SK-N-DZ (cell line): ENCODE measurements at regions not wholly inside any gene's neighbourhood (a gene's known extent, or its start where the extent isn't known, plus 50 kb on each side); places are given as distances from the start of the nearest gene placed in this dataset.
"Not testable (repeated sequence)": the region's sequence is repeated elsewhere in the genome, so short reads cannot be mapped to it uniquely, and the experiment has no call there.

Experiments
- DNase-seq: peaks from one replicate; pipeline ENCODE4 v3.0.0-alpha.2; 2015; ENCODE audit warnings: low spot score

DNA sequence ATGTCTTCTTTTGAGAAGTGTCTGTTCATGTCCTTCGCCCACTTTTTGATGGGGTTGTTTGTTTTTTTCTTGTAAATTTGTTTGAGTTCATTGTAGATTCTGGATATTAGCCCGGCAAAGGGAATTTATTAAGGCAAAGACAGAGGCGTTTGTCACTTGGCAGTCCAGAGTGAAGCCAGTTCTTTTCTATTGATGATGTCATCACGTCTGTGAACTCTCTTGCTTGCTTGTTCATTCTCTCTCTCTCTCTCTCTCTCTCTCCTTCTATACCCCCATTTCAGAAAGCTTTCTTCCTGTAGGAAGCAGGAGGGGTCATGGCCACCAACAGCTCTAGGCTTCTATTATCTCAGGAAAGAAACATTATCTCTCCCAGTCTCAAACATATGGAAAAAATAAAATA, 291.3 kb downstream of the OMA1 start:
- DNase-seq = no peak

- peak; percentile 35 for DNase-seq
Measured at GRCh38 chr1:58251430-58252073, 295.0 kb downstream of the OMA1 start.

GRCh38 chr1:58250587-58250948, 296.0 kb downstream of the OMA1 start:
- no peak for DNase-seq

DNA sequence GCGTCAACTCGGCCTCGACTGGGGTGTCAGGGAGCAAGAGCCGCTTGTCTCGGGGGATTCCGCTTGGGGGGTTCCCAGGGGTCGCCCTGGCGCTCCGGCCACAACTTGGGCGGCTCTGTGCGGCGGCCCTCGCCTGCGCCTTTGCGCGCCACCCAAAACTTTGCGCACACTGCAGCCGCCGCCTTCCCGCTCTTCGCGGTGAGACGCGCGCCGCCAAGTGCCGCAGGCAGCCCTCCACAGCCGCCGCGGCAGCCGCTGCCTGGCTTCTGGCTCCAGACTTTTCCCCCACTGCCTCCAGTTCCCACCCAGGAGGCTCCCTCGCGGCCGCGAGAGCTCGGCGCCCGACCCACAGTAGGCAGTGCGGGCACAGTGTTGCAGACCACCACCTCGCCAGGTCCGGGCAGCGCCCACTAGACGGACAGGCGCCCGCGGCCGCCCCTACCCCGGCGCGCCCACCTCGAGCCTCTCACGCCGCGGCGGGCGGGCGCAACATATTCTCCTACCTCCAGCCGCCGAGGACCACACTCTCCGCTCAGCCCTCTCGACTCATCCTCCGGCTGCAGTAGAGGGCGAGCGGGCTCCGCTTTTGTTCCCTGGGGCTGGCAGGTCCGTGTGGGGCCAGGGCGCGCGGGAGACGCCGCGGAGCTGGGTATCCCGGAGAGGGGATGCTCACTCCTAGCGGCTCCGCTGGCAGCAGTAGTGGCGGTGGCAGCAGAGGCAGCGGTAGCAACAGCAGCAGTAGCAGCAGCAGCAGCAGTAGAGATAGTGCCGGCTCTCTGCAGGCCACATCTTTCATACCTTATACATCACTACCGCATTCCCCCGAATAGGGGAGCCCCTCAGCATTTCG, 296.6 kb downstream of the OMA1 start:
- DNase-seq = peak; percentile 84

GRCh38 chr1:58249388-58249736, 297.2 kb downstream of the OMA1 start:
- no peak for DNase-seq

- no peak for DNase-seq
Measured at GRCh38 chr1:58248791-58249190, 297.7 kb downstream of the OMA1 start.

DNA sequence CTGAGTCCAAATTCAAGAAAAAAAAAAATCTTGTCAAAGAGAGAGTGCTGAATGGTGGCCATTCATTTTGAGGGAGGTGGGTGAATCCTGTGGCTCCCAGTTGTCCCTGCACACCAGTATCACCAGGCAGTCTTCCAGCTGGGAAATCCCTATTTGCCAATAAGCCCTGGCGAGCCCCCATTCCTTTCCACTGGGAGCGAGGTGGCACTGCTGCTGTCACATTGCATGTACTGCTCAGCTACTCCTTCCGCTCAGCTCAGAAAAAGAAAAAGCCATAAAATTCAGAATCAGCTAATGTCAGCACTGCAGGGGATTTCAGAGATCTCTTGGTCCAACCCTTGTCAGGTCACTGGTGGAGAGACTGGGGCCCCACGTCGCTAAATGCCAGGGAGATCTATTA, 298.5 kb downstream of the OMA1 start:
- DNase-seq = no peak

DNA sequence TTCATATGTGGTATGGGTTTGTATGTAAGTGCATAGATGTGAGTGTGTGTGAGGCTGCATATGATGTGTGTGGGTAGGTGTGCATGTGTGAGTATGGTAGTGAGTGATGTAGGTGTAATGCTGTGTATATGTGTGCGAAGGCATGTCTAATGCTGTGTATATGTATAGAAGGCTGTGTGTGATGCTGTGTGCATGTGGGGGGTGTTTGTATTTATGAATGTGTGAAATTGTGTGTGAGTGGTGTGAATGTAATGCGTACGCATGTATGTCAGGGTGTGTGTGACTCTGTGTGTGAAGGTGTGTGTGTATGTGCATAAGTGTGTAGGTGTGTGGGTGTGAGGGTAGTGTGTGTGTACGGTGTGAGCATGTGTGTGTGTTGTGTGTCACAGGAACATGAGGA, 300.0 kb downstream of the OMA1 start:
- DNase-seq = no peak

DNA sequence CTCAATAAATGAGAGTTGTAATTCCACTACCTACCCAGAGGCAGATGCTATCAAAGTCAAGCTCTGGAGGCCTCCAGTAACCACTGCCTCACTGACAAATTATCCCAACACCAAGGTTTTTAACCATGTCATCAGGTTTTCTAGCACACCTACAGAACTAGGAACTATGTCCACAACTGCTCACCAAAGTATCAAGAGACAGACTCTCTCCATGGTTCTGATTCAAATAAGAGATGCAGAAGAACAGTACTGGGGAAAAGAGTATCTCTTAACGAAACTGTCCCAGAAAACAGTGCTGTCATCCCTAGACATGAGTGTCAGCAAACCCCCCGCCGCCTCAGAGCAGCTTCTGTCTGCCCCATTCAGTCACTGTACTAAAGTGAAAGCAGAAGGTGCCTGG, 301.7 kb downstream of the OMA1 start:
- DNase-seq = no peak

- no peak for DNase-seq
Measured at GRCh38 chr1:58238846-58239245, 307.7 kb downstream of the OMA1 start.

DNA sequence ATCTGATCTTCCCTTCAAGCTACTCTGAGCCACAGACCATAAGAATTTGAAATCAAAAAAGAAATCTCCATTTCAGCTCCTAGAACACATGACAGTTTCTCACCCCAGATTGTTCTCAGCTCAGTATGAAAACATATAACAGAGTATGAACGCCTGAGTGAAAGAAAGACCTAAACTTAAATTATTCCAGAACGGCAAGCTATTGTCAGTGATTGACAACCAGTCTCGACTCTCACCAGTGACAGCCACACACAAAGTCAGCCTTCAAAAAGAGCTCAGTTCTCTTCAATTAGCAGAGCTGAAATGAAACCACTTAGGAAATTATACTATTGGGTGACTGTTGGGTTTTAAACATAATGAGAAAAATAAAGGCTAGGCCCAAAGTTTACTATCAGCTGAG, 312.8 kb downstream of the OMA1 start:
- DNase-seq = no peak

- DNase-seq = no peak
Measured at GRCh38 chr1:58231204-58231603, 315.3 kb downstream of the OMA1 start.

GRCh38 chr1:58227604-58228003, 318.9 kb downstream of the OMA1 start:
- no peak for DNase-seq

GRCh38 chr1:58223522-58223921, 323.0 kb downstream of the OMA1 start:
- DNase-seq = no peak

- DNase-seq = no peak
Measured at GRCh38 chr1:58220836-58221472, 325.6 kb downstream of the OMA1 start.

DNA sequence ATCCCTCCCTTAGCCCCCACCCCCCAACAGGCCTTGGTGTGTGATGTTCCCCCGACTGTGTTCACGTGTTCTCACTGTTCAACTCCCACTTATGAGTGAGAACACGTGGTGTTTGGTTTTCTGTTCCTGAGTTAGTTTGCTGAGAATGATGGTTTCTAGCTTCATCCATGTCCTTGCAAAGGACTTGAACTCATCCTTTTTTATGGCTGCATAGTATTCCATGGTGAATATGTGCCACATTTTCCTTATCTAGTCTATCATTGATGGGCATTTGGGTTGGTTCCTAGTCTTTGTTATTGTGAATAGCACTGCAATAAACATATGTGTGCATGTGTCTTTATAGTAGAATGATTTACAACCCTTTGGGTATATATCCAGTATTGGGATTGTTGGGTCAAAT, 330.4 kb downstream of the OMA1 start:
- DNase-seq = not testable (repeated sequence)

- no peak for DNase-seq
Measured at GRCh38 chr1:58214674-58215073, 331.9 kb downstream of the OMA1 start.

DNA sequence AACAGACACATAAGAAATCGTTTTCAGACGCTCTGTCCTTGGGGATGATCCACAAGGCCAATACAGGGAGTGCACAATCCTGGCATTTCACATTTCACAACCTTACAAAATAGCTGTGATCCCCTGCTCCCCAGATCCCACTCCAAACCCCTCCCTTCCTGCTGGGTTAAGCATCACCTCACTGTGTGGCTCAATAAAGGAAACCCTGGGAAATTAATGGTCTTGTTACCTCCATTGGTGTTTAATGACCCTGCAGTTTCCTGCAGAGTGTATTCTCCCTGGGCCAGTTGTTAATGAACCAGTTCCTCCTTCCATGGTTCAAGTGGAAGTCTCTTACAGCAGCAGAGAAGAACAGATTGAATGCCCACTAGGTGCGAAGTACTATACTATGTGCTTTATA, 334.7 kb downstream of the OMA1 start:
- DNase-seq = no peak

- DNase-seq = no peak
Measured at GRCh38 chr1:58209575-58209974, 337.0 kb downstream of the OMA1 start.

- DNase-seq = no peak
Measured at GRCh38 chr1:58206749-58207148, 339.8 kb downstream of the OMA1 start.

DNA sequence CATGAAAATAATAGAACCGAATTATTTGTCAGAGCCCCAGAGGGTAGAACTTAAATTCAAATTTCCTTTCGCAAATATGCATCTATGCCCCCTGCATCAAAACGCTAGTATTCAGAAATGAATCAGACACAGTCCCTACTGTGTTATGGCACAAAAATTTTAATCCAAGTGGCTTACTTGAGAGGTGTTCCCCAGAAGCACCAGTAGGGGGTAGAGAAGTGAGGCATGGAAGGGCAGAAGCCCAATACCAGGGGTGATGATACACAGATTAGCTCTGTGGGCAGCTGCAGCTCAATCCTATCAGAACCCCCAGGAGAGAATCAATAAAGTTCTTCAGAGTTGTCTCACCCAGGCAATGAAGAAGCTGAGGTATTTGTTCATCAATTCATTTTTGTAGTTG, 342.2 kb downstream of the OMA1 start:
- peak; percentile 8 for DNase-seq

GRCh38 chr1:58201492-58202106, 344.9 kb downstream of the OMA1 start:
- DNase-seq = no peak

- no peak for DNase-seq
Measured at GRCh38 chr1:58200437-58200836, 346.1 kb downstream of the OMA1 start.
